ENCODE measurements at regions not wholly inside any gene's neighbourhood (a gene's known extent, or its start where the extent isn't known, plus 50 kb on each side); places are given as distances from the start of the nearest gene placed in this dataset.

- no peak for TF ChIP-seq POLR2A (IDR thresholded peaks at IDR 0.05; ENCODE audit: low read depth, low read length)
- TF ChIP-seq, protein P1, sequence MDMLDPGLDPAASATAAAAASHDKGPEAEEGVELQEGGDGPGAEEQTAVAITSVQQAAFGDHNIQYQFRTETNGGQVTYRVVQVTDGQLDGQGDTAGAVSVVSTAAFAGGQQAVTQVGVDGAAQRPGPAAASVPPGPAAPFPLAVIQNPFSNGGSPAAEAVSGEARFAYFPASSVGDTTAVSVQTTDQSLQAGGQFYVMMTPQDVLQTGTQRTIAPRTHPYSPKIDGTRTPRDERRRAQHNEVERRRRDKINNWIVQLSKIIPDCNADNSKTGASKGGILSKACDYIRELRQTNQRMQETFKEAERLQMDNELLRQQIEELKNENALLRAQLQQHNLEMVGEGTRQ (IDR thresholded peaks at IDR 0.05; ENCODE audit: low read depth, low read length), result no peak
These were observed 111.9 kb downstream of the KCNF1 start for GRCh38 chr2:11023326-11024258.
